Common myeloid progenitor, CD34-positive (primary cell): ENCODE measurements at regions not wholly inside any gene's neighbourhood (a gene's known extent, or its start where the extent isn't known, plus 50 kb on each side); places are given as distances from the start of the nearest gene placed in this dataset.

Experiments
- CTCF ChIA-PET: fragments of 350-600 bp; sonication (Branson Sonifier 250); formaldehyde crosslinking; loops from one replicate; lab custom pipeline; 2021; ENCODE audit warnings: antibody characterized with exemption; lab: Charles Lee
- POLR2A ChIA-PET: fragments of 350-600 bp; sonication (Branson Sonifier 250); formaldehyde crosslinking; loops from one replicate; lab custom pipeline; 2021; ENCODE audit warnings: antibody characterized with exemption; lab: Charles Lee
- DNase-seq, 3 donors: peaks; one replicate each; pipeline versions ENCODE4 v3.0.0 to v3.0.0-alpha.2; 2013
- H3K27ac ChIP-seq, 2 experiments: 1 replicate in 1 of 2; 2 replicates in 1 of 2; pipeline ENCODE4 v1.7.0; 2013; ENCODE audit warnings: inconsistent platforms in 2 of 2, low read length in 2 of 2, mild to moderate bottlenecking in 2 of 2, low read depth in 1 of 2, moderate library complexity in 1 of 2; ENCODE audit not compliant: severe bottlenecking in 2 of 2, insufficient read depth in 1 of 2, poor library complexity in 1 of 2
- H3K27me3 ChIP-seq, 5 experiments: replicated peaks in 2 of 5; 1 replicate in 3 of 5; 2 replicates in 2 of 5; pipeline versions ENCODE4 v1.6.1 to v1.7.0; 2013; ENCODE audit warnings: low read length in 4 of 5, mild to moderate bottlenecking in 2 of 5, moderate library complexity in 2 of 5, inconsistent platforms in 1 of 5; ENCODE audit not compliant: insufficient read depth in 5 of 5, control insufficient read depth in 4 of 5
- H3K36me3 ChIP-seq, 4 experiments: 1 replicate in 2 of 4; 2 replicates in 2 of 4; pipeline versions ENCODE4 v1.6.1 to v1.7.0; 2013; ENCODE audit warnings: low read length in 3 of 4, control low read depth in 1 of 4, mild to moderate bottlenecking in 1 of 4; ENCODE audit not compliant: control insufficient read depth in 4 of 4, insufficient read depth in 4 of 4
- H3K4me1 ChIP-seq, 4 experiments: 1 replicate in 3 of 4; 2 replicates in 1 of 4; pipeline versions ENCODE4 v1.6.1 to v1.7.1; 2013; ENCODE audit warnings: low read length in 3 of 4, mild to moderate bottlenecking in 3 of 4, control low read depth in 1 of 4, inconsistent platforms in 1 of 4, moderate library complexity in 1 of 4; ENCODE audit not compliant: control insufficient read depth in 4 of 4, insufficient read depth in 4 of 4; ENCODE audit errors: control extremely low read depth in 1 of 4
- H3K4me3 ChIP-seq, 7 experiments: 1 replicate in 4 of 7; 2 replicates in 3 of 7; pipeline versions ENCODE4 v1.5.1 to v1.7.0; 2013; ENCODE audit warnings: mild to moderate bottlenecking in 7 of 7, low read length in 6 of 7, moderate library complexity in 6 of 7, inconsistent platforms in 2 of 7, low read depth in 2 of 7, control low read depth in 1 of 7; ENCODE audit not compliant: insufficient read depth in 4 of 7, control insufficient read depth in 1 of 7; ENCODE audit errors: extremely low read depth in 1 of 7
- H3K9me3 ChIP-seq, 5 experiments: 1 replicate in 4 of 5; 2 replicates in 1 of 5; pipeline versions ENCODE4 v1.6.1 to v1.7.1; 2013; ENCODE audit warnings: low read length in 4 of 5, mild to moderate bottlenecking in 2 of 5, inconsistent platforms in 1 of 5, low read depth in 1 of 5, moderate library complexity in 1 of 5; ENCODE audit not compliant: control insufficient read depth in 4 of 5, insufficient read depth in 2 of 5; ENCODE audit errors: control extremely low read depth in 1 of 5
- WGBS: methylation state at CpG from one replicate; pipeline ENCODE4 v1.1.5; 2013; ENCODE audit not compliant: insufficient coverage; 5-methylcytosine and 5-hydroxymethylcytosine counted together

DNA sequence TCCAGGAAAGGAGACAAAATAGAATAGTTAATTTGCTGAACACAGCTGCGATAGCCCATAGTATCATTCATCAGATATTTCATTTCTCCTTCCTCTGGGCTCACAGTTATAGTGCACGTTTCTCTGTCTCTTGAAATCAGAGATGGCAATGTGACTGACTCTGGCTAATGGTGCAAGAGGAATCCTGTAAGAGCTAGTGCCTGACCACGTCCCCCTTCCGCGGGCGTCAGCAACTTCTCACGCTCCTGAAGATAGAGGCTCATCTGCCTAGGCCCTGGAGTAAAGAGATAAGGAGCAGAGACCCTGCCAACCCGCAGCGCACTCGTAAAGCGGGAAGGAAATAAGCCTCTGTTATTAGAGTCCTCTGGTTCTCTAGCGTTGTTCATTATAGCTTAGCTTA is 391.8 kb downstream of the VPS13C start:
- POLR2A ChIA-PET, result no interaction called here
- Histone ChIP-seq H3K4me3 (no peak overlapping the region), H3K36me3 (no peaks in the 10 kb centered on the region), H3K27ac (no peak overlapping the region), H3K9me3 (no peaks in the 10 kb centered on the region), H3K27me3 (peaks cover 0 to 7% (median 3%) of the 10 kb centered on the region in 5 experiments), H3K4me1 (no peaks in the 10 kb centered on the region)
- WGBS, result 71% methylated on average over 11 of the region's 12 CpGs
- peak in 2 of 3 donors; percentile 18 to 20 for DNase-seq
- CTCF ChIA-PET, result no interaction called here

GRCh38 chr15:61661791-61662190 is 398.5 kb downstream of the VPS13C start:
- ChIA-PET CTCF (no interaction called here), POLR2A (no interaction called here)
- 100% methylated on average over 1 of the region's 1 CpG for WGBS
- H3K9me3 ChIP-seq, result peaks cover 0 to 4% (median 0%) of the 10 kb centered on the region in 5 experiments
- no peak overlapping the region for H3K4me3 ChIP-seq
- no peak for DNase-seq
- H3K4me1 ChIP-seq, result no peaks in the 10 kb centered on the region
- H3K36me3 ChIP-seq, result no peaks in the 10 kb centered on the region
- peaks cover 0 to 7% (median 3%) of the 10 kb centered on the region in 5 experiments for H3K27me3 ChIP-seq
- H3K27ac ChIP-seq, result no peak overlapping the region

GRCh38 chr15:61660579-61660978 is 399.7 kb downstream of the VPS13C start:
- Histone ChIP-seq H3K4me1 (no peaks in the 10 kb centered on the region), H3K4me3 (no peak overlapping the region), H3K36me3 (no peaks in the 10 kb centered on the region), H3K9me3 (peaks cover 0 to 4% (median 0%) of the 10 kb centered on the region in 5 experiments), H3K27me3 (peaks cover 0 to 7% (median 1%) of the 10 kb centered on the region in 5 experiments), H3K27ac (no peak overlapping the region)
- CTCF ChIA-PET, result no interaction called here
- WGBS, result 100% methylated on average over 1 of the region's 2 CpGs
- no peak for DNase-seq
- POLR2A ChIA-PET, result no interaction called here

- CTCF ChIA-PET, result no interaction called here
- H3K27ac ChIP-seq, result no peak overlapping the region
- POLR2A ChIA-PET, result no interaction called here
These were observed 400.6 kb downstream of the VPS13C start for GRCh38 chr15:61659566-61660190.

DNA sequence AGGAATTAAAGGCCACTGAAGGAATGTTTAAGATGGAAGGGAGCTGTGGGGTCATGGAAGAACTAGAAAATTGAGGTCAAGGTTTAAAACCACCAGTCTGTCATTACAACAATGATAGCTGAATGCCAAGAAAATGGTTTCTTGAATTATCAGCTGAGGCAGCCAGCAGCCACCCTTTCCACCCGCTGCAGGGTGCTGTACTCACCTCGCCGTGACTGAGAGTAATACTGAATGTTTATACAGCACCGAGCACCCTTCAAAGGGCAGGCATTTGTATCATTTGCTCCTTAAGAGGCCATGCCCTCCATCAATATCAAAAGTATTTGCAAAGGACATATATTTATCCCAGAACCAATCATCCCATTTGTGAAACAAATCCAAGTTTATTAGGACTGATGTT is 402.8 kb downstream of the VPS13C start:
- CTCF ChIA-PET, result no interaction called here

More at GRCh38 chr15:61659566-61660190, 400.6 kb downstream of the VPS13C start:
- no peaks in the 10 kb centered on the region for H3K36me3 ChIP-seq
- DNase-seq, result no peak
- WGBS, result 96% methylated on average over 4 of the region's 5 CpGs
- H3K4me1 ChIP-seq, result no peaks in the 10 kb centered on the region
- H3K27me3 ChIP-seq, result peaks cover 0 to 4% (median 1%) of the 10 kb centered on the region in 5 experiments
- peaks cover 0 to 4% (median 0%) of the 10 kb centered on the region in 5 experiments for H3K9me3 ChIP-seq
- H3K4me3 ChIP-seq, result no peak overlapping the region

DNA sequence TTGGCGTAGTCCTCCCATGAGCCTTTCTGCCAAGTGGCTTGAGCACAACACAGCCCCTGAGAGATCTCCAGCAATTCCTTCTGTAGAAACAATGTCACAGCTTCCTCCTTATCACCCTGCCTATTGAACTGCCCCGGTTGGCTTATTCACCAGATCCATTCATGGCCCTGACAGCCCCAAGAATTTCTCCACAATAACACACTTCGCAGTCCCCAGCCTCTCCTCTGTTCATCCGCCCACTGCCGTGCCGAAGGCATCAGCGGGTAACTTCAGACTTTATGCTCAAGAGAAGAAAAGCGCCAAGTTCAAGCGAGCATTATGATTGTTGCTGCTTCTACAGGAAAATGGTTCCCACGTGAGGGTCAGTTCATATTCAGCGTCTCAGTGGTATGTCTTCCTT is 403.9 kb downstream of the VPS13C start:
- Histone ChIP-seq H3K9me3 (peaks cover 0 to 4% (median 0%) of the 10 kb centered on the region in 5 experiments), H3K36me3 (no peaks in the 10 kb centered on the region), H3K4me1 (no peaks in the 10 kb centered on the region), H3K4me3 (no peak overlapping the region), H3K27ac (no peak overlapping the region), H3K27me3 (peaks cover 0 to 2% (median 0%) of the 10 kb centered on the region in 5 experiments)
- ChIA-PET POLR2A (no interaction called here), CTCF (interaction anchor here (1.3 kb wide), 1 partner anchor 15 kb away, joined by 3 read pairs; no protein-coding TSS in a partner anchor)
- no peak for DNase-seq
- WGBS, result 93% methylated on average over 9 of the region's 11 CpGs

More for the DNA sequence above, 402.8 kb downstream of the VPS13C start:
- POLR2A ChIA-PET, result no interaction called here
- Histone ChIP-seq H3K27me3 (peaks cover 0 to 4% (median 0%) of the 10 kb centered on the region in 5 experiments), H3K9me3 (peaks cover 0 to 4% (median 0%) of the 10 kb centered on the region in 5 experiments), H3K4me3 (no peak overlapping the region), H3K27ac (no peak overlapping the region), H3K4me1 (no peaks in the 10 kb centered on the region), H3K36me3 (no peaks in the 10 kb centered on the region)
- WGBS, result 89% methylated on average over 4 of the region's 4 CpGs
- DNase-seq, result no peak

- CTCF ChIA-PET, result interaction anchor here (1.3 kb wide), 1 partner anchor 15 kb away, joined by 3 read pairs; no protein-coding TSS in a partner anchor
These were observed 404.4 kb downstream of the VPS13C start for GRCh38 chr15:61655881-61656280.

More at GRCh38 chr15:61655881-61656280, 404.4 kb downstream of the VPS13C start:
- Histone ChIP-seq H3K9me3 (peaks cover 0 to 4% (median 0%) of the 10 kb centered on the region in 5 experiments), H3K36me3 (no peaks in the 10 kb centered on the region), H3K27ac (no peak overlapping the region), H3K4me1 (no peaks in the 10 kb centered on the region), H3K4me3 (no peak overlapping the region), H3K27me3 (no peaks in the 10 kb centered on the region)
- DNase-seq, result no peak
- POLR2A ChIA-PET, result no interaction called here
- WGBS, result 100% methylated on average over 2 of the region's 3 CpGs
